CD4-positive, CD25-positive, alpha-beta regulatory T cell (primary cell): ENCODE measurements at regions not wholly inside any gene's neighbourhood (a gene's known extent, or its start where the extent isn't known, plus 50 kb on each side); places are given as distances from the start of the nearest gene placed in this dataset.

Experiments used
- ATAC-seq, 2 donors: fragments of 150-1000 bp; cut with Tn5 transposase; one replicate each; pipeline ENCODE4 v1.10.0; 2021; ENCODE audit warnings: low read depth in 2 of 2, moderate number of reproducible peaks in 2 of 2, moderate library complexity in 1 of 2
- DNase-seq, 3 donors: peaks; one replicate each; pipeline versions ENCODE4 v3.0.0 to v3.0.0-alpha.2; 2012 to 2022; ENCODE audit warnings: mixed read lengths in 1 of 3
- H3K27ac ChIP-seq: one replicate; pipeline ENCODE4 v1.7.0; 2013; ENCODE audit warnings: mild to moderate bottlenecking, low read length; ENCODE audit not compliant: insufficient read depth, poor library complexity, severe bottlenecking
- H3K27me3 ChIP-seq: one replicate; pipeline ENCODE4 v1.7.0; 2013; ENCODE audit warnings: low read length; ENCODE audit not compliant: control insufficient read depth, insufficient read depth
- H3K36me3 ChIP-seq: one replicate; pipeline ENCODE4 v1.7.0; 2013; ENCODE audit warnings: mild to moderate bottlenecking, low read length, moderate library complexity; ENCODE audit not compliant: control insufficient read depth, insufficient read depth
- H3K4me1 ChIP-seq: 2 replicates; pipeline ENCODE4 v1.7.0; 2013; ENCODE audit warnings: mild to moderate bottlenecking, low read length; ENCODE audit not compliant: insufficient read depth, control insufficient read depth, poor library complexity, severe bottlenecking
- H3K4me3 ChIP-seq: one replicate; pipeline ENCODE4 v1.7.0; 2013; ENCODE audit warnings: low read depth, mild to moderate bottlenecking, low read length, moderate library complexity
- H3K9me3 ChIP-seq, 2 experiments: 1 replicate in 1 of 2; 2 replicates in 1 of 2; pipeline ENCODE4 v1.7.0; 2013; ENCODE audit warnings: low read length in 2 of 2, mild to moderate bottlenecking in 1 of 2, moderate library complexity in 1 of 2; ENCODE audit not compliant: control insufficient read depth in 2 of 2
- H3K27ac Mint-ChIP-seq, 3 donors: one replicate each; pipeline ENCODE4 v1.8.0; 2020 to 2022; ENCODE audit warnings: mild to moderate bottlenecking in 3 of 3, mixed read lengths in 3 of 3, moderate library complexity in 2 of 3
- H3K27me3 Mint-ChIP-seq: one replicate; pipeline ENCODE4 v1.8.0; 2022; ENCODE audit warnings: mild to moderate bottlenecking, mixed read lengths
- H3K36me3 Mint-ChIP-seq: one replicate; pipeline ENCODE4 v1.8.0; 2020; ENCODE audit warnings: mixed read lengths
- H3K4me1 Mint-ChIP-seq, 4 donors: one replicate each; pipeline ENCODE4 v1.8.0; 2020 to 2022; ENCODE audit warnings: mixed read lengths in 4 of 4, mild to moderate bottlenecking in 1 of 4
- H3K4me3 Mint-ChIP-seq, 4 donors: one replicate each; pipeline ENCODE4 v1.8.0; 2020 to 2022; ENCODE audit warnings: mild to moderate bottlenecking in 4 of 4, mixed read lengths in 4 of 4, moderate library complexity in 3 of 4
- H3K9me3 Mint-ChIP-seq, 7 donors: one replicate each; pipeline ENCODE4 v1.8.0; 2020 to 2022; ENCODE audit warnings: mixed read lengths in 7 of 7, mild to moderate bottlenecking in 3 of 7, moderate library complexity in 2 of 7

GRCh38 chr7:157467496-157468212 is 130.8 kb downstream of the DNAJB6 start:
- H3K9me3 ChIP-seq = peaks cover 1% of the 10 kb centered on the region in 2 experiments
- Mint-ChIP-seq H3K36me3 (no peaks in the 10 kb centered on the region), H3K27ac (no peak overlapping the region), H3K4me3 (no peak overlapping the region), H3K27me3 (no peaks in the 10 kb centered on the region), H3K4me1 (peaks cover 7 to 27% (median 14%) of the 10 kb centered on the region in 4 donors), H3K9me3 (peaks cover 0 to 3% (median 0%) of the 10 kb centered on the region in 7 donors)
- DNase-seq (no peak), ATAC-seq (no peak)
- H3K4me1 ChIP-seq = peaks cover 20% of the 10 kb centered on the region
- no peak overlapping the region for H3K27ac ChIP-seq
- H3K4me3 ChIP-seq = no peak overlapping the region
- H3K27me3 ChIP-seq = no peaks in the 10 kb centered on the region
- no peaks in the 10 kb centered on the region for H3K36me3 ChIP-seq

- Histone ChIP-seq H3K9me3 (peaks cover 9% of the 10 kb centered on the region in 2 experiments), H3K4me3 (no peak overlapping the region), H3K27ac (no peak overlapping the region), H3K36me3 (no peaks in the 10 kb centered on the region), H3K27me3 (no peaks in the 10 kb centered on the region), H3K4me1 (peaks cover 22% of the 10 kb centered on the region)
- H3K27ac Mint-ChIP-seq = no peak overlapping the region
- H3K27me3 Mint-ChIP-seq = peaks cover 4% of the 10 kb centered on the region
- H3K9me3 Mint-ChIP-seq = peaks cover 0 to 9% (median 4%) of the 10 kb centered on the region in 7 donors
- H3K36me3 Mint-ChIP-seq = peaks cover 5% of the 10 kb centered on the region
- H3K4me3 Mint-ChIP-seq = no peak overlapping the region
- DNase-seq (no peak), ATAC-seq (no peak)
- peaks cover 11 to 32% (median 19%) of the 10 kb centered on the region in 4 donors for H3K4me1 Mint-ChIP-seq
Measured at GRCh38 chr7:157468221-157469111, 131.7 kb downstream of the DNAJB6 start.

GRCh38 chr7:157469181-157470016 is 132.6 kb downstream of the DNAJB6 start:
- Mint-ChIP-seq H3K36me3 (peaks cover 5% of the 10 kb centered on the region), H3K4me1 (peaks cover 11 to 35% (median 19%) of the 10 kb centered on the region in 4 donors), H3K27me3 (peaks cover 4% of the 10 kb centered on the region), H3K27ac (no peak overlapping the region), H3K4me3 (no peak overlapping the region), H3K9me3 (peaks cover 0 to 13% (median 4%) of the 10 kb centered on the region in 7 donors)
- no peaks in the 10 kb centered on the region for H3K27me3 ChIP-seq
- ATAC-seq = no peak
- peaks cover 10 to 14% of the 10 kb centered on the region in 2 experiments for H3K9me3 ChIP-seq
- no peak for DNase-seq
- no peak overlapping the region for H3K27ac ChIP-seq
- peaks cover 22% of the 10 kb centered on the region for H3K4me1 ChIP-seq
- H3K36me3 ChIP-seq = no peaks in the 10 kb centered on the region
- H3K4me3 ChIP-seq = no peak overlapping the region

GRCh38 chr7:157470017-157470322 is 133.2 kb downstream of the DNAJB6 start:
- DNase-seq (no peak), ATAC-seq (no peak)
- Mint-ChIP-seq H3K27me3 (peaks cover 4% of the 10 kb centered on the region), H3K9me3 (peaks cover 0 to 16% (median 5%) of the 10 kb centered on the region in 7 donors), H3K4me3 (no peak overlapping the region), H3K4me1 (peaks cover 11 to 39% (median 20%) of the 10 kb centered on the region in 4 donors), H3K27ac (no peak overlapping the region), H3K36me3 (peaks cover 5% of the 10 kb centered on the region)
- Histone ChIP-seq H3K4me3 (no peak overlapping the region), H3K4me1 (peaks cover 22% of the 10 kb centered on the region), H3K27me3 (no peaks in the 10 kb centered on the region), H3K9me3 (peaks cover 10 to 14% of the 10 kb centered on the region in 2 experiments), H3K27ac (no peak overlapping the region), H3K36me3 (no peaks in the 10 kb centered on the region)

GRCh38 chr7:157470701-157471131 is 133.9 kb downstream of the DNAJB6 start:
- Histone ChIP-seq H3K27ac (no peak overlapping the region), H3K4me3 (no peak overlapping the region), H3K4me1 (peaks cover 22% of the 10 kb centered on the region), H3K36me3 (no peaks in the 10 kb centered on the region), H3K27me3 (no peaks in the 10 kb centered on the region), H3K9me3 (peaks cover 10 to 14% of the 10 kb centered on the region in 2 experiments)
- Mint-ChIP-seq H3K27ac (peak overlapping the region; percentile 93 to 98 (median 95)), H3K4me3 (peak overlapping the region in 3 of 4 donors; percentile 33 to 77 (median 39)), H3K4me1 (peaks cover 11 to 43% (median 22%) of the 10 kb centered on the region in 4 donors), H3K27me3 (peaks cover 4% of the 10 kb centered on the region), H3K36me3 (peaks cover 5% of the 10 kb centered on the region), H3K9me3 (peaks cover 0 to 19% (median 5%) of the 10 kb centered on the region in 7 donors)
- DNase-seq = no peak
- ATAC-seq = no peak

GRCh38 chr7:157471259-157472125 is 134.7 kb downstream of the DNAJB6 start:
- H3K4me3 ChIP-seq = peak overlapping the region; percentile 66
- H3K4me1 Mint-ChIP-seq = peaks cover 11 to 47% (median 23%) of the 10 kb centered on the region in 4 donors

More at GRCh38 chr7:157471259-157472125, 134.7 kb downstream of the DNAJB6 start:
- Histone ChIP-seq H3K27ac (peak overlapping the region; percentile 60), H3K4me1 (peaks cover 22% of the 10 kb centered on the region), H3K27me3 (no peaks in the 10 kb centered on the region), H3K9me3 (peaks cover 10 to 14% of the 10 kb centered on the region in 2 experiments), H3K36me3 (no peaks in the 10 kb centered on the region)
- H3K27me3 Mint-ChIP-seq = peaks cover 4% of the 10 kb centered on the region
- peaks cover 0 to 19% (median 5%) of the 10 kb centered on the region in 7 donors for H3K9me3 Mint-ChIP-seq
- peak overlapping the region; percentile 93 to 98 (median 95) for H3K27ac Mint-ChIP-seq
- DNase-seq (peak in 2 of 3 donors; percentile 49 to 65), ATAC-seq (peak; percentile 77 to 80)
- H3K36me3 Mint-ChIP-seq = peaks cover 5% of the 10 kb centered on the region
- H3K4me3 Mint-ChIP-seq = peak overlapping the region; percentile 5 to 77 (median 56)
